ENCODE measurements at regions not wholly inside any gene's neighbourhood (a gene's known extent, or its start where the extent isn't known, plus 50 kb on each side); places are given as distances from the start of the nearest gene placed in this dataset.

GRCh38 chr9:105154723-105155191, 89.7 kb upstream of the SLC44A1 start:
- Histone ChIP-seq H3K9me3 (ENCODE audit: low read depth, low read length) (no peaks in the 10 kb centered on the region), H3K36me3 (ENCODE audit: insufficient read depth, low read length) (no peaks in the 10 kb centered on the region), H3K4me3 (no peak overlapping the region), H3K9ac (ENCODE audit: insufficient read length) (no peak overlapping the region), H3K27ac (no peak overlapping the region)
- no peak for DNase-seq (ENCODE audit: low read depth, low spot score)
- TF ChIP-seq EZH2 (IDR thresholded peaks at IDR 0.05), result no peak
- no peak for TF ChIP-seq POLR2AphosphoS5 (IDR thresholded peaks at IDR 0.05; ENCODE audit: borderline replicate concordance, low read depth, low read length)
- TF ChIP-seq FOXP2 (optimal IDR thresholded peaks at IDR 0.05; ENCODE audit: control extremely low read depth, extremely low read length, insufficient read depth), result no peak

GRCh38 chr9:105157171-105157583, 87.3 kb upstream of the SLC44A1 start:
- Histone ChIP-seq H3K27ac (no peak overlapping the region), H3K4me3 (no peak overlapping the region), H3K9ac (ENCODE audit: insufficient read length) (no peak overlapping the region), H3K9me3 (ENCODE audit: low read depth, low read length) (no peaks in the 10 kb centered on the region), H3K36me3 (ENCODE audit: insufficient read depth, low read length) (no peaks in the 10 kb centered on the region)
- DNase-seq (ENCODE audit: low read depth, low spot score), result no peak
- TF ChIP-seq EZH2 (IDR thresholded peaks at IDR 0.05), result no peak
- TF ChIP-seq FOXP2 (optimal IDR thresholded peaks at IDR 0.05; ENCODE audit: control extremely low read depth, extremely low read length, insufficient read depth), result no peak
- no peak for TF ChIP-seq POLR2AphosphoS5 (IDR thresholded peaks at IDR 0.05; ENCODE audit: borderline replicate concordance, low read depth, low read length)

- TF ChIP-seq EZH2 (IDR thresholded peaks at IDR 0.05), result no peak
- TF ChIP-seq POLR2AphosphoS5 (IDR thresholded peaks at IDR 0.05; ENCODE audit: borderline replicate concordance, low read depth, low read length), result no peak
- TF ChIP-seq FOXP2 (optimal IDR thresholded peaks at IDR 0.05; ENCODE audit: control extremely low read depth, extremely low read length, insufficient read depth), result no peak
- Histone ChIP-seq H3K27ac (no peak overlapping the region), H3K9ac (ENCODE audit: insufficient read length) (no peak overlapping the region), H3K4me3 (no peak overlapping the region), H3K36me3 (ENCODE audit: insufficient read depth, low read length) (no peaks in the 10 kb centered on the region), H3K9me3 (ENCODE audit: low read depth, low read length) (no peaks in the 10 kb centered on the region)
- no peak for DNase-seq (ENCODE audit: low read depth, low spot score)
Observed at GRCh38 chr9:105158020-105158419, 86.4 kb upstream of the SLC44A1 start.

- H3K9me3 ChIP-seq (ENCODE audit: low read depth, low read length), result no peaks in the 10 kb centered on the region
- H3K27ac ChIP-seq, result no peak overlapping the region
- H3K4me3 ChIP-seq, result no peak overlapping the region
- no peak for DNase-seq (ENCODE audit: low read depth, low spot score)
- H3K36me3 ChIP-seq (ENCODE audit: insufficient read depth, low read length), result no peaks in the 10 kb centered on the region
- TF ChIP-seq EZH2 (IDR thresholded peaks at IDR 0.05) (no peak), POLR2AphosphoS5 (IDR thresholded peaks at IDR 0.05; ENCODE audit: borderline replicate concordance, low read depth, low read length) (no peak), FOXP2 (optimal IDR thresholded peaks at IDR 0.05; ENCODE audit: control extremely low read depth, extremely low read length, insufficient read depth) (no peak)
- no peak overlapping the region for H3K9ac ChIP-seq (ENCODE audit: insufficient read length)
Observed at GRCh38 chr9:105158898-105159297, 85.6 kb upstream of the SLC44A1 start.

GRCh38 chr9:105168870-105169319, 75.6 kb upstream of the SLC44A1 start:
- Histone ChIP-seq H3K36me3 (ENCODE audit: insufficient read depth, low read length) (no peaks in the 10 kb centered on the region), H3K4me3 (no peak overlapping the region), H3K27ac (no peak overlapping the region), H3K9me3 (ENCODE audit: low read depth, low read length) (no peaks in the 10 kb centered on the region), H3K9ac (ENCODE audit: insufficient read length) (no peak overlapping the region)
- no peak for DNase-seq (ENCODE audit: low read depth, low spot score)
- TF ChIP-seq FOXP2 (optimal IDR thresholded peaks at IDR 0.05; ENCODE audit: control extremely low read depth, extremely low read length, insufficient read depth) (no peak), EZH2 (IDR thresholded peaks at IDR 0.05) (no peak), POLR2AphosphoS5 (IDR thresholded peaks at IDR 0.05; ENCODE audit: borderline replicate concordance, low read depth, low read length) (no peak)

GRCh38 chr9:105171076-105171475, 73.4 kb upstream of the SLC44A1 start:
- TF ChIP-seq FOXP2 (optimal IDR thresholded peaks at IDR 0.05; ENCODE audit: control extremely low read depth, extremely low read length, insufficient read depth), result no peak
- no peak for TF ChIP-seq EZH2 (IDR thresholded peaks at IDR 0.05)
- TF ChIP-seq POLR2AphosphoS5 (IDR thresholded peaks at IDR 0.05; ENCODE audit: borderline replicate concordance, low read depth, low read length), result no peak
- Histone ChIP-seq H3K9me3 (ENCODE audit: low read depth, low read length) (no peaks in the 10 kb centered on the region), H3K27ac (no peak overlapping the region), H3K9ac (ENCODE audit: insufficient read length) (no peak overlapping the region), H3K4me3 (no peak overlapping the region), H3K36me3 (ENCODE audit: insufficient read depth, low read length) (no peaks in the 10 kb centered on the region)
- no peak for DNase-seq (ENCODE audit: low read depth, low spot score)

- no peak for TF ChIP-seq EZH2 (IDR thresholded peaks at IDR 0.05)
- no peak for TF ChIP-seq POLR2AphosphoS5 (IDR thresholded peaks at IDR 0.05; ENCODE audit: borderline replicate concordance, low read depth, low read length)
- TF ChIP-seq FOXP2 (optimal IDR thresholded peaks at IDR 0.05; ENCODE audit: control extremely low read depth, extremely low read length, insufficient read depth), result no peak
- Histone ChIP-seq H3K9ac (ENCODE audit: insufficient read length) (no peak overlapping the region), H3K9me3 (ENCODE audit: low read depth, low read length) (no peaks in the 10 kb centered on the region), H3K4me3 (no peak overlapping the region), H3K36me3 (ENCODE audit: insufficient read depth, low read length) (no peaks in the 10 kb centered on the region), H3K27ac (no peak overlapping the region)
- no peak for DNase-seq (ENCODE audit: low read depth, low spot score)
Observed at GRCh38 chr9:105171589-105171988, 72.9 kb upstream of the SLC44A1 start.

GRCh38 chr9:105172436-105172835, 72.0 kb upstream of the SLC44A1 start:
- no peak for TF ChIP-seq EZH2 (IDR thresholded peaks at IDR 0.05)
- TF ChIP-seq POLR2AphosphoS5 (IDR thresholded peaks at IDR 0.05; ENCODE audit: borderline replicate concordance, low read depth, low read length), result no peak
- TF ChIP-seq FOXP2 (optimal IDR thresholded peaks at IDR 0.05; ENCODE audit: control extremely low read depth, extremely low read length, insufficient read depth), result no peak
- Histone ChIP-seq H3K9me3 (ENCODE audit: low read depth, low read length) (no peaks in the 10 kb centered on the region), H3K9ac (ENCODE audit: insufficient read length) (no peak overlapping the region), H3K27ac (no peak overlapping the region), H3K36me3 (ENCODE audit: insufficient read depth, low read length) (no peaks in the 10 kb centered on the region), H3K4me3 (no peak overlapping the region)
- DNase-seq (ENCODE audit: low read depth, low spot score), result no peak

- Histone ChIP-seq H3K9me3 (ENCODE audit: low read depth, low read length) (no peaks in the 10 kb centered on the region), H3K27ac (no peak overlapping the region), H3K9ac (ENCODE audit: insufficient read length) (no peak overlapping the region), H3K4me3 (no peak overlapping the region), H3K36me3 (ENCODE audit: insufficient read depth, low read length) (no peaks in the 10 kb centered on the region)
- TF ChIP-seq FOXP2 (optimal IDR thresholded peaks at IDR 0.05; ENCODE audit: control extremely low read depth, extremely low read length, insufficient read depth) (no peak), POLR2AphosphoS5 (IDR thresholded peaks at IDR 0.05; ENCODE audit: borderline replicate concordance, low read depth, low read length) (no peak), EZH2 (IDR thresholded peaks at IDR 0.05) (no peak)
- no peak for DNase-seq (ENCODE audit: low read depth, low spot score)
Observed at GRCh38 chr9:105173306-105173705, 71.1 kb upstream of the SLC44A1 start.

All from SK-N-MC (cell line).